Glomerular visceral epithelial cell (primary cell): ENCODE measurements at regions not wholly inside any gene's neighbourhood (a gene's known extent, or its start where the extent isn't known, plus 50 kb on each side); places are given as distances from the start of the nearest gene placed in this dataset.

Experiments
- DNase-seq: peaks from one replicate; pipeline ENCODE4 v3.0.0-alpha.2; 2016; ENCODE audit errors: extremely low spot score

DNA sequence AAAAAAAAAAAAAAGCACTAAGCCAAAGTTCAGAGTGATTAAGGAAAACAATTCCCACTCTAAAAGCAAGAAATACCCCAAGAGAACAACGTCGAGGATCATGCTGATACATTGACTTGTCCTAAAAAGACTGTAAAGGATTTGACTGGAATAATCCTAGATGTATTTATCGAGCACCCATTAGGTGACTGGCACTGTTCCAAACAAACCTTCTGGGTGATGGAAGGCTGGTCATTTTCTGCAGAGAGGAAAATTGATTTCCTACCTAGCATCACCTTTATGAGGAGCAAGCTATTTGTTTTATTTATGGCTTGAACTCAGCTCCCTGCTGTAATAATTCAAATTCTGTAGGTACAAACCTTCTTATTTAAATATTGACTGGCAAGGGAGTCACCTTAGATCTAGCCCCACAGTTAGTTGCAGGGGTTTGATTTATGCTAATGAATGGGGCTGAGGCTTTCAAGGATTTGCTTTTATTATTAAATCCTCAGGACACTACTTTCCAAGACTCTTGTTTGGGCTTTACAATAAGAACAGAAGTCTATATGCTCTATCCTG is 471.0 kb downstream of the OLFM4 start:
- no peak for DNase-seq

DNA sequence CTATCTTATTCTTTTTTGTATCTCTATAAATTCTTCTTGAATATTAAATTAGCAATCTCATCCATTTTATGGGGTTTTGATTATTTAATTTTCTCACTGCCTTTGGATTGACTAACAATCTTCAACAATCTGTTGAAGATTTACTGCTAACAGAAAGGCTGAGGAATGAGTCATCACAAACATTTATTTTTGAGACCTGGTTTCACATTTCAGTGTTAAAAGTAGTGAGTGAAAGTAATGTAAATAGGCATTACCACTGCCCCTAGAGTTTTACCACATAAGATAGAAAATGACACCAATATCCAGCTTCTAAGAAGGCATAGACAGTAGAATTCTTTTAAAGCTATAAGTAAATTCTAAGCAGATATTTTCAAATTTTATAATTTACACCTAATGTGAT is 472.8 kb downstream of the OLFM4 start:
- no peak for DNase-seq

DNA sequence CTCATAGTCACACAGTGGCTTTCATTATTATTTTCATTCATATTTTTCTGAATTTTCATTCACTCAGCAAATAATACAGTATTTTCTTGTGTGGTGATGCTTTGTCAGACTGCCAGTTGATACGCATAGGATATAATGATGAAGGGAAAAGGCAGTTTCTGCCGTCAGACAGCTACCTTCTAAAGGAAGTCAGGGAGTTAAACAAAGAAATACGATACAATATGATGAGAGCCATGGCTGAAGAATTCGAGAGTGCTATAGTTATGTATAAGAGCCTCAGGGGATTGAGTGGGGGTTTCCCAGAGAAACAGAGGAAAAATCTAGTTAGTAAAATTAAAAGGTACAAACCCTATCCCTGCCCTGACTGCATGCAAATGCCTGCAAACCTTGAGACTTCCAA is 479.1 kb downstream of the OLFM4 start:
- no peak for DNase-seq

DNA sequence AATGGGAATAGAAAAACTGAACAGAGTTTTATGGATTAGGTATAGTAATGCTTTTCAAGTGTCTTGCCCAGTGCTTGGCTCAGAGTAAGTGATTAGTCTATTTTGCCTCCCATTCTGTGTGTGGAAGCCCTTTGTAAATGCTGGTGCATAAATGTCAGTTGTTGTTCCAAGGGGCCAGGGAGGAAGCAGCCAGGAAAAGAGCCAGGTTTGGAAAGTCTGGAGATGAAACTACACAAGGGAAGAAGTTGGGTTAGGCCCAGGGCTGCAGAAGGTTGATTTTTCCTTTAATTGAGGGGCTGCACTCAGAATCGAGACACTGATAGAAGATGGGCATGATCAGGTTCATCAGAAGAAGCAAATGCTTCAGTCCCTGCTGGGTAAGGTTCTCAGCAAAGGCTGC is 484.0 kb downstream of the OLFM4 start:
- no peak for DNase-seq

DNA sequence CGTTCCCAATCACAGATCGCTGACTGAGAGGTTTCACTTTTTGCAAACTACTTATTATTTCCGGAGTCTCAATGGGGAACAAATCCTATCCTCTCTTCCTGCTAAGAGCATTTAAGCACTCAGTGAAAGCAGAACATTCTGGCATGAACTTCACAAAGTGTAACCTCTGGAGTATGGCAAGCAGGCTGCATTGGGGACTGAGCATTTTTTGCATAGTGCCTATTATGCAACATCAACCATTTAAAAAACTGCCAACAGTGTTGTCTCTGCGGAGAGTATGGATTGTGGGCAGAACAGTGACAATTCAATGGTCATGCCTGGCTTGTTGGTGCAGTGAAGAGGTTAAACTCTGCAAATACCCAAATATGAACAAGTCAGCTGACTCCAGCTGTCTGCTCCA is 484.6 kb downstream of the OLFM4 start:
- DNase-seq, result no peak

DNA sequence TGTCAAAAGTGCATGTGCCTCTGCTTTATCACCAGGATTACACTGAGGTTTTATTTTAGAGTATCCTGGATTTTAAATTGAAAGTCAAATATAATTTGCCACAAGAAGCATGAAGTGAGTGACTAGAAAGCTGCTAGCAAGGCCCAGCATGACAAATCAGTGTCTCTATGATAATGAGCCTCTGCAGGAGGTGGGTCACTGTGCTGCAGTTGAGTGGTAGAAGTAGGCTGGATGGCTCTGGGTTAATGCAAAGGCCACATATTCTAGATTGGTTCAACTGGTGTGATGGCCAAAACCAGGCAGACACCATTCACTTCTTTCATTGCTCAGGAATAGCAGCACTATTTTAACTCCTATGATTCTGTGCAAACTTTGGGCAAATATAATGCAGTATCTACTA is 491.5 kb downstream of the OLFM4 start:
- DNase-seq, result no peak

DNA sequence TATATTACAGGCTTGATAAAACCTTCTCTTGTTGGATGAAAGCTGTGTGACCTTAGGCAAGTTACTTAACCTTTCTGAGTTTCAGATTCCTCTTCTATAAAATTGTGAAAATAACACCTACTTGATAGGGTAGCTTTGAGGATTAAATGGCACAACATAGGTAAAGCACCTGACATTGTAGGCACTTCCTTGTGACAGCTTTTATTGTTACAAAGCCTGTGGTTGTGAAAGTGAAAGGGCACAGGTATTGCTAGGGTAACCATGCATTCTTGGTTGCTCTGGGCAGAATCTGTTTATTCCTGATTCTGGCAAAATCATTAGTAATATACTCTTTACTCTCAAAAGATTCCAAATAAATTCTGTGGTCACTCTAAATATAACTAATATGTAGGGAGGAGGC is 493.4 kb downstream of the OLFM4 start:
- no peak for DNase-seq

DNA sequence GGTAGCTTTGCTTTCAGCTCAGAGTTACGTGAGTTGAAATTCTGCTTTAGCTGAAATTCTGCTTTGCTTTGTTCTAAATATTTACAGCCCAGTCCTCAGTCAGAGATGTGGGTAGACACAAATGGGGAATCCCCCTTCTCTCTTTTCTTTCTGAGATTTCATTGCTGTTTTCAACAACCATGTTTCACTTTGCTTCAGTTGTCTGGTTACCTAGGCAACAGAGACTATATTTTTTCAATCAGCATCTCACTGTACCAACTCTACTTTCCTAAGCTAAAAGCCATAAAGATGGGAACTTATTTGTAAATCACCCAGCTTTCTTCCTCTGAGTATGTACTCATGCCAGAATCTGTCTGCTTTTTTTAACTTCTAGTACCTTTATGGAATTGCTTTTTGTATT is 509.0 kb downstream of the OLFM4 start:
- no peak for DNase-seq

DNA sequence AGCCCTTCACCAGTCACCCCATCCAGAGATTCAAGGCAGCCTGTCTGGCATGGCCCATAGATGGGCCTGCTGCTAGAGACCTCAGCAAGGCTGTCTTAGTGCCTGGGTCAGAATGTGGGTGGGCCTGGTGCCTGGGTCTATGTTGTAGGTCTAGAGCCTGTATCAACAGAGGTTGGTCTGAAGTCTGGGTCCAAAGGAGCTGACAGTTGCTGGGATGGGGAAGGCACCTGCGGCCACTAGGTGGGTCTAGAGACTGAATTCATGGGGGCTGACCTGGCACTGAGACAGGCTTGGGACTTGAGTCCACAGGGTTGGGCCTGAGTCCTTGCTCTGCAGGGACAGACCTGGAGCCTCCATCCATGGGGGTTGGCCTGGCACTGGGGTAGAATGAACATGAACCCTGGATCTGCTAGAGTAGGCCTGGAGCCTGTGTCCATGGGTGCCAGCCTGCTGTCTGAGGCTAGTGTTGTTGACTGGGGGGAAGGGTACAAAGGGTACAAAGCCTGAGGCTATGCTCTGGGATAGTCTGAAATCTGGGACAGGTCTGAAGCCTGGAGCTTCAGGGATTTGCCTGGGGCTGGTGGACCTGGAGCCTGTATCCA is 516.8 kb downstream of the OLFM4 start:
- DNase-seq, result no peak

DNA sequence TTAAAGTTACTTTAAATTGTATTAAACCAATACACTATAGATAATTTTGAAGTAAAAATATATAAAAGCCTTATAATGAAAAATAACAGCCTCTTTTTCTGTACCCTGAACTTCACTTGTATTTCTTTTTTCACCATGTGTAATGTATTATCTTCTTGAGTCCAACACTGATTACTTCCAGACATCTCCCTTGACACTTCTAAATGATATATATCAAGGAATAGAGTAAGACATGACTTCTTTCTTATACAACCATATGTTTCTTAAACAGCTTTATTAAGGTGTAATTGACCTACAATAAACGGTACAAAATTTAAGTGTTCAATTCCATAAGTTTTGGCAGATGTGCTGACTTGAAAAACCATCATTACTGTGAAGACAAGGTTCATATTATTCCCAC is 531.9 kb downstream of the OLFM4 start:
- no peak for DNase-seq

DNA sequence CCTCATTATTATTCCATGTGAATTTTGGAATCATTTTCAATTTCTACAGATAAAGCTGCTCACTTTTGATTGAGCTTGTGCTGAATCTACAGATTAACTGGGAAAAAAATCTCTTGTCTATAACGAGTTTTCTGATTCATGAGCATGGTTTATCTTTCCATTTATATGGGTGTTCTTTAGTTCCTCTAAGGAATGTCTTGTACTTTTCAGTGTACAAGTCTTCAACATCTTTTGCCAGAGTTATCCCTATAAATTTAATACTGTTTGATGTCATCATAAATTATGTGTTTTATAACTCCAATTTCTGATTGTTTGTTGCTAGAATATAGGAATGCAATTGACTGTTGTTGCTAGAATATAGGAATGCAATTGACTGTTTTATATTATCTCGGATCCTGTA is 533.8 kb downstream of the OLFM4 start:
- DNase-seq, result no peak

DNA sequence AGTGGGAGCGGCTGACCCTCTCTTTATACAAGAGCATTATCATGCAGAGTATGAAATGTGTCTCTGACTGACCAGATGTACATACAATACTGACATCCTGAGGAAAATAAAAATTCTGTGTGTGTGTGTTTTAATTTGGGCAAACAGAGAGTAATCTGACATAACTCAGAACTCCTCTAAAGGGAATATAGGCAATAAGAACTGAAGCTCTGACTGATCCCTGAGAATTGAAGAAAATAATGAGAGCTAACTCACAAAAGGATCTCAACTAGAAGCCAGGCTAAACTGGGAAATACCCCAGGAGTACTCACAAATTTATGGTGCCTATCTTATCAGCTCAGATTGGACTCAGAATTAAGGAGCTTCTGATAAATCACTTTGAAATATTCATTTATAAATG is 539.9 kb downstream of the OLFM4 start:
- DNase-seq, result no peak

DNA sequence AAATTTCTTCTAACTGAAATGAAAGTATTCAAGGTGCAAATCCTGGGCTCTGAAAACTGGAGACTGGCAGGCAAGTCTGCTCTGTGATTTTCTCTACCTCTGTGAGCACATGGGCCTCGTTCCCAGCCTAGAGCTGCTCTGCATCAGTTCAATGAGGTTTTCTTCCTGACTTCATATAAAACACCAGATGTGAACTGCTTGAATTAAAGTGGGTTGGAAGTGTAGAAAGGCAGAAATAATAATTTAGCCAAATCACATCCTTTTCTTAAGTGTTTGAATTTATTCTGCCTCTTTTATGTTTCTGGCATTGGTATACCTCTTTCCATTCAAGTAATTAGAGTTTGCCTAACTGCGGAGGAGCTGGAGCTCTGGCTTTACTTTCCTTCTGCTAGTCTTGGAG is 540.8 kb downstream of the OLFM4 start:
- DNase-seq, result no peak

DNA sequence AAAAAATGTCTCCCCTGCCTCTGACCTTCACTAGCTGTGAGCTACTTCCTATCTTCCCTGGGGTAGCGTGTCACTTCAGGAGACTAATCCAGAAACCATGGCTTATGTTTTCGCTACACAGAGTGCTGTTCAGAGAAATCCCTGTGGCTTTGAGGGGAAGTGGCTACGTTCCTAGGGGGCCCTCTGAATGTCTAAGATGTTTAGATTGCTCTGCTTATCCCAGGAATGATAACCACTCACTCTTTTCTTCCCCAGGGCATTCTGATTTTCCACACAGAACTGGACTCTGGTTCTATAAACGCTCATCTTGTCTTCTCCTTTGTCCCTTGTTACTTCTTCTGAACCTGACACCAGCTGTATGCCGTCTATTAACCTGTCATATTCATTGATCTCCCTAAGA is 572.5 kb downstream of the OLFM4 start:
- DNase-seq, result no peak

DNA sequence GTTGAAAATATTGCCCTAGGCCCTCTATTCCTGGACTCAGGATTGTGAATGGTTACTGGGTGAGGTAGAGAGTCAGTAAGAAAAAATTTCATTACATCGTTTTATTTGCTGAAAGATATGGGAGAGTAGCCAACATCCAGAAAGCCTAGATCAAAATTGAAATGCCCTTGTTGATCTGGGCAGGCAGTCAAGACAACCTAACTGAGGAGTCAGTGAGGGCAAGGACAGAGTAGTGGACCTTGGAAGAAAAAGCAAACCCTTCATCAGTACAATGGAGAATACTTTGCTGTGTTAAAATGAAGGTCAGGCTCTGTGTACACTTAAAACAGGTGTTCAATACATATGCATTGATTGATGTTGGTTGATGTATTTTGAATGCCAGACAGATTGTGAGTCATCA is 576.7 kb downstream of the OLFM4 start:
- DNase-seq, result no peak

DNA sequence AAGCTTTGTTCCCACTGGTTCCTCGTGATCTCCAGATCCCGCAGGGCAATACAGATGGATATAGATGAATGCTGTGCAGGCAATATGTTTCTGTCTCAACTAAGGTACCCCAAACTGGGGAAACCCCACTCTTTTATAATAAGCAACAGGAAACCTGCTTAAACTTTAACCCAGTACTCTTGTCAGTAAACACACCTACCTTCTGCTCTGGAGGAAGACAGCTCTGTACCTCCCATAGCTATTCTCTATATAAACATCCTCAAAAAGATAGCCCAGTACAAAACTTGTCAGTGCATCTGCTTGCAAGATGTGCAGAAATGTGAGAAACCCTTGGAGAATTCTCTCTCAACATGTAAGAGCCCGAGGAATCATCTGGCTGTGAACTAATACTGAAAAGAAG is 583.6 kb downstream of the OLFM4 start:
- DNase-seq, result no peak

DNA sequence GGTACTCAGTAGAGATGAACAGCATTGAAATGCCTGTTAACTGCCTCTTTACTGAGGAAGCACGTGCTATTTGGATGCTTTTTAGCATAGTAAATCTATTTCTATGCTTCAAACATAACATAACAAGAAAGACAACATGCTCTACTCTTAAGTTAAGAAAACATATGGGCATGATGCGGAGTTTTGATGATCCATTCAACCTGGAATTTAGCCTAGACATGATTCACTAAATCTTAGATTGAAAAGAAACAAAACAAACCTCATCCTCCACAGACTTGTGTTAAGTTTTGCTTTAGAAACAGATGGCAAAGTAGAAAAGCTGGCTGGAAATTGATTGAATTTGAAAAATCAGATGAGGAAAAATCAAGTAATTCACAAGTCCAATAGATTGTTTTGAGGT is 593.8 kb downstream of the OLFM4 start:
- no peak for DNase-seq

DNA sequence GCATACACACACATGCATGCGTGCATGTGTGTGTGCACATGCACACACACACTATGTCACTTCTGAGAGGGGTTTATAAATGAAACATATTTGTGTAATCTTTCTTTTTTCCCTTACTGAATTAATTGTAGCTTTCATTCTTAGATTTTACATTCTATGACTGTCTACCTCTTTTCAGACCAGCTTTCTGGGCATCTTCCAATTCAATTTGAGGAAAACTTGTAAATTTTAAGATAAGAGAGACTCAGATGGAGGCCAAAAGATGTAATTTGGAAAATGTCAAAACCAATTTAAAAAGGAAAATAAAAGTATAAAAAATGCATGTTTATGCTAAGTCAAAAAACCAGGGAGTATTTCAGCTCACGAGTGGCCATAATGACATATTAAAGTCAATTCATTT is 594.5 kb downstream of the OLFM4 start:
- no peak for DNase-seq

DNA sequence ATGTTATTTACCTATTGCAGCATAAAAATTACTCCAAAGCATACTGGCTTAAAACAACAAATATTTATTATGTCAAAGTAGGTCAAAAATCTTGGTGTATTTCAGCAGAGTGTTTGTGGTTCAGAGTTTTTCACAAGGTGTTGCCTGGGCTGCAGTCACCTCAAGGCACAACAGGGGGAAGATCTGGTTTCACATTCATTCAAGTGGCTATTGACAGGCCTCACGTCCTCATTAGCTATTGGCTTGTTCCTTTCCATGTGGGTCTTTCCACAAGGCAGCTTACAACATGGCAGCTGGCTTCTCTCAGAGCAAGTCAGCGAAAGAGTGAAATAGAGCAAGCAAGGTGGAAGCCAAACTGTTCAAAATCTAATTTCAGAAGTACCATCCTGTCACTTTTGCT is 602.9 kb downstream of the OLFM4 start:
- DNase-seq, result no peak

DNA sequence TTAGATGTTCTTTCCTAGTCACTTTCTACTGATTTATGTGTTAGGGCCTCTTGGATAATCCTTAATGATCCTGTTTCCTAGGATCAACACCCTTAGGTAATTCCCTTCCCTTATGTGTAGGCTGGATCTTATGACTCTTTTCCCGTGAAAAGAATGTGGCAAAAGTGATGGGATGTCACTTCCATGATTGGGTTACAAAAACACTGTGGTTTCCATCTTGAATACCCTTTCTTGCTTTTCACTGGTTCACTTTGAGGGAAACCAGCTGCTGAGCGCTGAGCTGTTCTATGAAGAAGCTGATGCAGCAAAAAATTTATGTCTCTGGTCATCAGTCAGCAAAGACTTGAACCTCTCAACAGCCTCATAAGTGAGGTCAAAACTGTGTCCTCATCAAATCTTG is 609.4 kb downstream of the OLFM4 start:
- no peak for DNase-seq

DNA sequence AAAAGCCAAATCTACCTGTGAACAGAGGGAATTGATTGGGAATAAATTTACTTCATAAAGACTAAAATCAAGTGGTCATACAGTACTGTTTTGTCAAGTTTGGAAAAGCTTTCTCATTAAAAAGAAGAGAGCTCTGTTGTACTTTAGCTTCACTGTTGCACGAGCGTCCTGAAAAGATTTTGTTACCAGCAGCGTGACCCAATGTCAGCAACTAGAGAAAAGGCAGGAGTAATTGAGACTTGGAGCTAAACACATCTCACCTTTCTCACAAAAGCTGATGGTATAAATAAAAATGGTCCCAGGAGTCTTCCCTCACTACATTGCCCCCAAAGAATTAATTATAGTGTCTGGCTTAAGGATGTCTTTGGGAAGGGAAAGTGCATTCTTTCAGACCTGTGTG is 613.7 kb downstream of the OLFM4 start:
- DNase-seq, result no peak

DNA sequence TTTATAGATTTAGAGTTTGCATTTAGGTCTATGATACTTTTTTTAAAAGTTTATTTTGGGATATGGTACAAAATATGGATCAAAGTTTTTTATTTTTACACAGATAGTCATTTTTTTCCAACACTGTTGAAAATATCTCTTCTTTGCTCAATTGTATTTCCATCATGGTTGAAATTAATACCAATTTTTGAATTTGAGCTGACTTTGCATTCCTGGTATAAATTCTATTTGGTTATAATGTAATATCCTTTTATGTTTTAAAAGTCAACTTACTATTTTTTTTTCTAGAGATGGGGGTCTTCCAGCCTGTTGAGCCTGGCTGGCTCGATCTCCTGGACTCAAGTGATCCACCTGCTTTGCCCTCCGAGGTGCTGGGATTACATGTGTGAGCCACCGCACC is 620.1 kb downstream of the OLFM4 start:
- no peak for DNase-seq

DNA sequence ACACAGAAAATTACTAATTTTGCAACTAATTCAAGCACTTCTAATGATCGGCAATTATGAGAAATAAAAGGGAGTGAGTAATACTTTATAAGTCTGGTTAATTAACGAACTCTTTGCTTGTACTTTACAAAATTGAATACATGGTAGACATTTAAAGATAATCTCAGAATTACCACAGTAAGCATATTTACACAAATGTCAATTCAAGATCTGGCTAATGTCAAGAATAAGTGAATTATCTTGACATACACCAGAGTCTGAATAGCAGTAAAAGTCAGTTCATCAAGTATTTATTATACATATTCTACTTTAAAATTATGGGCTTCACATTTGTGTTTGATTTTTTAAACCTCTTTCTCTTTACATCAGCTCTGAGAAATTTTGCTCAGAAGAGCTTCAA is 643.4 kb downstream of the OLFM4 start:
- DNase-seq, result no peak

DNA sequence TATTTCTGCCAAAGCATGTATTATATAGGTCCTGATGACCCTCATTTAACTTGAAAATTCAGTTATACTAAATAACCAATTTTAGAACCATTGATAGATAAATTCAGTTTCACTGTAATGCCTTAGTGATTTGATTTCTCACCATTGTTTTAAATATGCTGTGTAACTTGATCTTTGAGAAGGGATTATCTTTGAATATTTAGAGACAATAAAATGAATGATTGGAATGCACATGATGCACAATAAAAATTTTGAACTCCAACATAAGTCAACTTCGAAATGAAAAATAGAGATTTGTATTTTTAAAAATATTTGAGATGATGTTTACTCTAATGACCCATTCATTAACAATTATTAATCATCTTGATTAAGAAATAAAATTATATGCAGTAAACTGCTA is 654.5 kb downstream of the OLFM4 start:
- no peak for DNase-seq

DNA sequence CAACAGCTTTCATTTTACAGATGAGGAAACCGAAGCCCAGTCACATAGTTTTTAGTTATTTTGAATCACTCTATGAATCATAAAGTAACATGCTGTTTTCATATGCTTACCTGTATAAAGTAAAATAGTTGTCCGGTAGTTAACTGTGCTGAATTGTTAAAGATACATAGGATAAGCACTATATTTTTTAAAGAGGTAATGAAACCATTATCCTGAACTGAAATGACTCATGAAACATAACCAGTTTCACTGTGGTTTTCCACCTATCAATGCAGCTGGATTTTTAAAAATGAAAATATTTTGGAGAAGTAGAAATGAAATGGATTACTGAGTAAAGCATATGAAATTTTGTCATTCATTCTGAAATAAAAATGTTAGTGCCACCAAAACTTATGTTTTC is 655.0 kb downstream of the OLFM4 start:
- DNase-seq, result no peak
